WTC11 (cell line): ENCODE measurements at regions not wholly inside any gene's neighbourhood (a gene's known extent, or its start where the extent isn't known, plus 50 kb on each side); places are given as distances from the start of the nearest gene placed in this dataset.

Experiments
- ATAC-seq: fragments of 200-7000 bp; cut with Tn5 transposase; 2 replicates; pipeline ENCODE4 v1.10.0; 2021; ENCODE audit warnings: mild to moderate bottlenecking, moderate library complexity
- CTCF ChIA-PET: fragments of 300-600 bp; sonication (Branson Sonifier 250); formaldehyde crosslinking; loops from one replicate; lab custom pipeline; 2021; ENCODE audit warnings: antibody characterized with exemption; lab: Charles Lee
- POLR2A ChIA-PET: fragments of 350-600 bp; sonication (Branson Sonifier 250); formaldehyde crosslinking; loops from one replicate; lab custom pipeline; 2021; ENCODE audit warnings: antibody characterized with exemption; lab: Charles Lee
- DNase-seq: peaks from one replicate; pipeline ENCODE4 v3.0.0; 2021; ENCODE audit warnings: low spot score
- H3K27ac Mint-ChIP-seq: 2 replicates; pipeline ENCODE4 v1.8.0; 2021; ENCODE audit warnings: mixed read lengths
- H3K27me3 Mint-ChIP-seq: 2 replicates; pipeline ENCODE4 v1.8.0; 2021; ENCODE audit warnings: low read depth, mild to moderate bottlenecking, moderate library complexity, mixed read lengths
- H3K36me3 Mint-ChIP-seq: 2 replicates; pipeline ENCODE4 v1.8.0; 2021; ENCODE audit warnings: mixed read lengths
- H3K4me1 Mint-ChIP-seq: 2 replicates; pipeline ENCODE4 v1.8.0; 2022; ENCODE audit warnings: mixed read lengths
- H3K4me3 Mint-ChIP-seq: 2 replicates; pipeline ENCODE4 v1.8.0; 2021; ENCODE audit warnings: mild to moderate bottlenecking, moderate library complexity, mixed read lengths
- H3K9me3 Mint-ChIP-seq: 2 replicates; pipeline ENCODE4 v1.8.0; 2021; ENCODE audit warnings: mixed read lengths
- AR ChIP-seq: fragments of 250-450 bp; sonication (Bioruptor Pico); IDR thresholded peaks from 2 replicates; pipeline ENCODE4 v1.9.0; 2021; ENCODE audit warnings: mild to moderate bottlenecking
- ATF1 ChIP-seq: sonication (generic); formaldehyde crosslinking; IDR thresholded peaks from 2 replicates; pipeline ENCODE4 v1.8.1; 2023; ENCODE audit warnings: mild to moderate bottlenecking, moderate library complexity, missing genetic modification reagents
- ATF3 ChIP-seq: sonication (generic); formaldehyde crosslinking; conservative IDR thresholded peaks from 2 replicates; pipeline ENCODE4 v1.8.1; 2022; ENCODE audit warnings: mild to moderate bottlenecking, missing genetic modification reagents
- CBFB ChIP-seq: sonication (generic); formaldehyde crosslinking; IDR thresholded peaks from 2 replicates; pipeline ENCODE4 v1.8.1; 2022; ENCODE audit warnings: mild to moderate bottlenecking, low read depth, missing genetic modification reagents
- ELF4 ChIP-seq: sonication (generic); formaldehyde crosslinking; IDR thresholded peaks from 2 replicates; pipeline ENCODE4 v1.8.1; 2022; ENCODE audit warnings: low read depth, mild to moderate bottlenecking, moderate library complexity, missing genetic modification reagents
- ETV6 ChIP-seq: sonication (generic); formaldehyde crosslinking; IDR thresholded peaks from 2 replicates; pipeline ENCODE4 v1.8.1; 2022; ENCODE audit warnings: mild to moderate bottlenecking, missing genetic modification reagents
- FOXJ3 ChIP-seq: sonication (generic); formaldehyde crosslinking; IDR thresholded peaks from 2 replicates; pipeline ENCODE4 v1.9.0; 2021; ENCODE audit warnings: missing genetic modification reagents, mild to moderate bottlenecking, borderline replicate concordance
- IRF2 ChIP-seq: sonication (generic); formaldehyde crosslinking; IDR thresholded peaks from 2 replicates; pipeline ENCODE4 v1.8.0; 2022; ENCODE audit warnings: low read depth, missing genetic modification reagents, borderline replicate concordance
- JAZF1 ChIP-seq: fragments of 250-450 bp; sonication (Bioruptor Pico); IDR thresholded peaks from 2 replicates; pipeline ENCODE4 v1.9.0; 2021; ENCODE audit warnings: moderate library complexity, mild to moderate bottlenecking, inconsistent platforms
- KAT7 ChIP-seq: sonication (generic); formaldehyde crosslinking; IDR thresholded peaks from 2 replicates; pipeline ENCODE4 v1.8.1; 2023; ENCODE audit warnings: missing genetic modification reagents, mild to moderate bottlenecking, borderline replicate concordance
- MYBL2 ChIP-seq: sonication (generic); formaldehyde crosslinking; IDR thresholded peaks from 2 replicates; pipeline ENCODE4 v1.8.1; 2023; ENCODE audit warnings: mild to moderate bottlenecking, moderate library complexity, missing genetic modification reagents
- NR1H2 ChIP-seq: sonication (generic); formaldehyde crosslinking; IDR thresholded peaks from 2 replicates; pipeline ENCODE4 v1.9.0; 2021; ENCODE audit warnings: mild to moderate bottlenecking, moderate library complexity, missing genetic modification reagents
- PRRX2 ChIP-seq: fragments of 250-450 bp; sonication (Bioruptor Pico); IDR thresholded peaks from 2 replicates; pipeline ENCODE4 v1.8.0; 2021; ENCODE audit warnings: mild to moderate bottlenecking
- SOX15 ChIP-seq: fragments of 250-450 bp; sonication (Bioruptor Pico); IDR thresholded peaks from 2 replicates; pipeline ENCODE4 v1.9.0; 2021; ENCODE audit warnings: mild to moderate bottlenecking
- TEAD1 ChIP-seq: sonication (generic); formaldehyde crosslinking; IDR thresholded peaks from 2 replicates; pipeline ENCODE4 v1.8.0; 2022; ENCODE audit warnings: mild to moderate bottlenecking, missing genetic modification reagents
- ZBTB43 ChIP-seq: sonication (generic); formaldehyde crosslinking; IDR thresholded peaks from 2 replicates; pipeline ENCODE4 v1.8.1; 2023; ENCODE audit warnings: mild to moderate bottlenecking, missing genetic modification reagents
- ZNF281 ChIP-seq: sonication (generic); formaldehyde crosslinking; IDR thresholded peaks from 2 replicates; pipeline ENCODE4 v1.8.0; 2023; ENCODE audit warnings: mild to moderate bottlenecking, missing genetic modification reagents
- ZNF423 ChIP-seq: fragments of 250-450 bp; sonication (Bioruptor Pico); IDR thresholded peaks from 2 replicates; pipeline ENCODE4 v2.1.2; 2022; ENCODE audit warnings: mild to moderate bottlenecking, moderate library complexity
- ZSCAN18 ChIP-seq: fragments of 250-450 bp; sonication (Bioruptor Pico); IDR thresholded peaks from 2 replicates; pipeline ENCODE4 v2.1.2; 2022; ENCODE audit warnings: mild to moderate bottlenecking, moderate library complexity

- TF ChIP-seq ZNF281 (no peak), MYBL2 (CRISPR knock-in tag) (no peak), AR (no peak)
These were observed 243.5 kb upstream of the ZNF32 start (continued) for GRCh38 chr10:43892062-43892770.

- DNase-seq (no peak), ATAC-seq (no peak)
- Mint-ChIP-seq H3K4me3 (no peak overlapping the region), H3K27me3 (no peaks in the 10 kb centered on the region), H3K36me3 (no peaks in the 10 kb centered on the region), H3K4me1 (no peaks in the 10 kb centered on the region), H3K9me3 (0 out of 2 replicates have a peak, but pooled peaks cover under 1% of the 10 kb centered on the region), H3K27ac (no peak overlapping the region)
- TF ChIP-seq IRF2 = no peak
- no peak for TF ChIP-seq PRRX2
- TF ChIP-seq FOXJ3 (CRISPR knock-in tag) = no peak
- TF ChIP-seq KAT7 (CRISPR knock-in tag) = no peak
- TF ChIP-seq CBFB (CRISPR knock-in tag) = no peak
- no peak for TF ChIP-seq SOX15 (CRISPR knock-in tag)
- no peak for TF ChIP-seq JAZF1 (CRISPR knock-in tag)
- TF ChIP-seq ATF1 (CRISPR knock-in tag) = no peak
- no peak for TF ChIP-seq ZNF423
- TF ChIP-seq ETV6 (CRISPR knock-in tag) = no peak
- TF ChIP-seq TEAD1 (CRISPR knock-in tag) = no peak
- no peak for TF ChIP-seq NR1H2 (CRISPR knock-in tag)
- no peak for TF ChIP-seq ZBTB43 (CRISPR knock-in tag)
- TF ChIP-seq ELF4 (CRISPR knock-in tag) = no peak
- no peak for TF ChIP-seq ZSCAN18 (CRISPR knock-in tag)
- TF ChIP-seq ATF3 (CRISPR knock-in tag) = no peak
- ChIA-PET POLR2A (no interaction called here), CTCF (no interaction called here)
These were observed 242.6 kb upstream of the ZNF32 start for GRCh38 chr10:43891241-43891640.
